Loucy (cell line): ENCODE measurements at regions not wholly inside any gene's neighbourhood (a gene's known extent, or its start where the extent isn't known, plus 50 kb on each side); places are given as distances from the start of the nearest gene placed in this dataset.

Experiments
- EZH2phosphoT487 ChIP-seq: fragments of 200-600 bp; IDR thresholded peaks from 2 replicates; pipeline ENCODE4 v1.6.1; 2018; ENCODE audit warnings: antibody characterized with exemption, mild to moderate bottlenecking, moderate library complexity, borderline replicate concordance
- TF ChIP-seq, protein P1 (sequence below): fragments of 200-600 bp; sonication (generic); conservative IDR thresholded peaks from 2 replicates; pipeline ENCODE4 v1.5.1; 2014; ENCODE audit warnings: mild to moderate bottlenecking, antibody characterized with exemption, low read length

DNA sequence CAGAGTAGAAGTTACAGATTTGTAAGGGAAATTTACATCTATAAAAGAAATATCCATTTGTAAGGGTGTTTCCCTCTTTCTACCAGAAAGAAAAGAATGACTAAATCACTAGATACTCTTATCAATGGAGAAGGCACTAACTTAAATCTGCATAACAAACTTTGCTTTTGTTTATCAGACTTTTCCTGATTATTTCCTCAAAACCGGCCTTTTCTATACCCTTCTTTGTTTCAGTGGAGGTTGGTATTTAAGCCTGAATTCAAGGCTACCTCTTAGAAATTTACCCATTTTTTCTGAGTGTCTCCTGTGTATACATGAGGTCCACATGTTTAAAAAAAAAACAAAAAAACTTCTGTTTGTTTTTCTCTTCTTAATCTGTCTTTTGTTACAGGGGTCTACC lies 80.4 kb upstream of the GRPR start:
- TF ChIP-seq, protein P1, sequence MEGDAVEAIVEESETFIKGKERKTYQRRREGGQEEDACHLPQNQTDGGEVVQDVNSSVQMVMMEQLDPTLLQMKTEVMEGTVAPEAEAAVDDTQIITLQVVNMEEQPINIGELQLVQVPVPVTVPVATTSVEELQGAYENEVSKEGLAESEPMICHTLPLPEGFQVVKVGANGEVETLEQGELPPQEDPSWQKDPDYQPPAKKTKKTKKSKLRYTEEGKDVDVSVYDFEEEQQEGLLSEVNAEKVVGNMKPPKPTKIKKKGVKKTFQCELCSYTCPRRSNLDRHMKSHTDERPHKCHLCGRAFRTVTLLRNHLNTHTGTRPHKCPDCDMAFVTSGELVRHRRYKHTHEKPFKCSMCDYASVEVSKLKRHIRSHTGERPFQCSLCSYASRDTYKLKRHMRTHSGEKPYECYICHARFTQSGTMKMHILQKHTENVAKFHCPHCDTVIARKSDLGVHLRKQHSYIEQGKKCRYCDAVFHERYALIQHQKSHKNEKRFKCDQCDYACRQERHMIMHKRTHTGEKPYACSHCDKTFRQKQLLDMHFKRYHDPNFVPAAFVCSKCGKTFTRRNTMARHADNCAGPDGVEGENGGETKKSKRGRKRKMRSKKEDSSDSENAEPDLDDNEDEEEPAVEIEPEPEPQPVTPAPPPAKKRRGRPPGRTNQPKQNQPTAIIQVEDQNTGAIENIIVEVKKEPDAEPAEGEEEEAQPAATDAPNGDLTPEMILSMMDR, result no peak
- TF ChIP-seq EZH2phosphoT487, result no peak
